NOMO-1 treated with dmso at 0.1 percent for 144 hours (cell line): ENCODE measurements at regions not wholly inside any gene's neighbourhood (a gene's known extent, or its start where the extent isn't known, plus 50 kb on each side); places are given as distances from the start of the nearest gene placed in this dataset.

Experiments
- DNase-seq: peaks from one replicate; lab custom pipeline; 2025; ENCODE audit not compliant: unreplicated experiment; lab: John Stamatoyannopoulos, UW

DNA sequence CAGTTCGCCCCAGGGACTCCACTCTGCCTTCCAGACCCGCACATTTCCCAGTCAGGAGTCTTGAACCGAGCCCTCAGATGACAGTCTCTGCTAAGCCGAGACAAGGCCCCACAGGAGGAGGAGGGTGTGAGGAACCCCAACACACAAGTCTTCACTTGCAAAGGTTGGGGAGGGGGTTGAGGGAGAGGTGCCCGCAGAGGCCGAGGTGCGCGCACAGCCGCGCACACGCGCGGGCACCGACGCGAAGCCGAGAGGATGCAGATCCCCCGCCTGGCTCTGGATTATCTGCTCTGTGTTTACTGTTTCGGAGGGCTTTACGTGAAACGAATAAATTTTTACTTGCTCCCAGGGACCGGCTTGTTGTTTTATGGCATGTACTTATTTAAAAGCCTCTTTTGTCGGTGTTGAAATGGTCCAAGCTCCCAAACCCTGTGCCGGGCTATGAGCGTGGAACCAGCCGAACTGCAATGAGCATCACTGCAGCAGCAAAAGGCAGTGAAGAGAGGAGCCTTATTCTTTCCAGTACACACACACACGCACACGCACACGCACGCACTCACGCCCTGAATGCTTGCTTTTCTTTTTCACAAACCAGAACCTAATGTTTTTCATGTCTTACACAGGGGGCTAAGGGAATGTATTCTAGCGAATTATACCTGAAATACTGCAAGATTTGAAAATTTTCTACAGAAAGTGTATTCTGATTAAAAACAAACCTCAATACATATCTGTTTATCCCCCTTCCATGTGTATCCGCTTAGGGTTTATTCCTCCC lies 297.7 kb downstream of the PARP8 start:
- no peak for DNase-seq

DNA sequence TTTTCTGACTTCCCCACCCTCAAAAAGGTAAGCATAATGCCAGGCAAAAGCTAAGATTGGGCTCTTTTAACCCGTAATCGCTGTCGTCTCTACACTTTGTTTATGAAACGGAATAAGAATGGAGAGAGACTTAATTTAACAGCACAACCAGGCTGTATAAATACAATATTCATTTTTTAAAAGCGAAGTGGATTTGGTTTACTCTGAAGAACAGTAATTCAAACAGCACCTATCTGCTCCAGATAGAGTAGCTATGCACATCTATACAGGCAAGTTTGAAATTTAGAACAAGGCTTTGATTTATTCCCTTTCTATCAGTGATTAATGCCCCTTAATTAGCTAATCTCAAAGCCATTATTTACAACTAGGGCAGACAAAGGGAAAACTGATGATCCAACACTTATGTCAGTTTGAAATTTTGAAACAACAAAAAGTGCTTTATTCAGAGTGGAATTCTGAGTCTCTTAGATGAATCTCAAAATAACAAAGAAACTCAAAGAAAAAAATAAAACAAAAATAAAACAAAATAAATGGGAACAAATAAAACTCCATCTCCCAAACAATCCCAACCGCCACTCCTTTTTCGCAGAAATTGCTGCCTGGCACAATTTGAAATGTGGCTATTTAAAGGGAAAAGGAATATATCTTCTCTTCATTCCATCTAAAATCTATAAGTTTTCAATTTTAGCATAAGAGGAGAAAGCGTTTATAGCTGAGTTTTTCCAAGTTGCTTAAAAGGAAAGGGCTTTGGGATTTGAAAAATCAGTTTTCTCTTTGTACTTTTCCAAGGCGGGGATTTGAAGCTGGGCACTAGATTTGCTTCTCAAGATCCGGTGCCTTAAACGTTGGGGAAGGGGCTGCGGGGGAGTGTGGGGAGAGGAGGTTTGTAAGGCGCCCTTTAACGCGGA lies 298.6 kb downstream of the PARP8 start:
- no peak for DNase-seq

DNA sequence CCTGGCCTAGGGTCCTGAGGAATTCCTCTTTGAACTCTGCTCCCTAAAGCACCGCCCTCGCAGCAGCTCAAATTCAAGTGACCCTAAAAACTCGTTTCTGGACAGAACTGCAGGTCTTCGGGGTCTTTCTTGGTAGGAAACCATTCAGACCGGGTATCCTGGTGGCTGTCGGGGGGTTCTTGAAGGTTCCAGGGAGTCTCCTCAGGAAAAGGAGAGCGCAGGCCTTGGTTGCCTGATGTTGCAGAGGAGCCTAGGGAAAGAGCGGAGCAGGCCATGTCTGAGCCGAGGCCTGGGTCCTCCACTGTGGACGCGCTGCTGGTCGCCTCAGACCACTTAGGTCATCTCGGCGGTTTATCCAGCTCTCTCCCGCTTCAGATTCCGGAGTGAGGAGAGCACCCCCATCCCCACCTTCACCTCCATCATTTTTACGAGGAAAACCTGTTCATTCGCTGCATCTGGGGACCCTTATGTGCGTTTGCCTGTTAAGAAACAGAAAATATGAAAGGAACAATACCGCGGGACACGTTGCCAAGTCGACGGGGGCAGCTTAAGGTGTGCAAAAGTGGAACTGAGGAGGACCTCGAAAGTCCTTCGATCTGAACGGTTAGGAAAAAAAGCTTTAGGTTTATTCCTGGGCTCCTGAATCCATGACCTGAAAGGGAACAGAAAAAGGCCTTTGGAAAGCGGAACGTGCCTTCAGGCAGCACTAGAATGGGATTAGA lies 299.4 kb downstream of the PARP8 start:
- no peak for DNase-seq

DNA sequence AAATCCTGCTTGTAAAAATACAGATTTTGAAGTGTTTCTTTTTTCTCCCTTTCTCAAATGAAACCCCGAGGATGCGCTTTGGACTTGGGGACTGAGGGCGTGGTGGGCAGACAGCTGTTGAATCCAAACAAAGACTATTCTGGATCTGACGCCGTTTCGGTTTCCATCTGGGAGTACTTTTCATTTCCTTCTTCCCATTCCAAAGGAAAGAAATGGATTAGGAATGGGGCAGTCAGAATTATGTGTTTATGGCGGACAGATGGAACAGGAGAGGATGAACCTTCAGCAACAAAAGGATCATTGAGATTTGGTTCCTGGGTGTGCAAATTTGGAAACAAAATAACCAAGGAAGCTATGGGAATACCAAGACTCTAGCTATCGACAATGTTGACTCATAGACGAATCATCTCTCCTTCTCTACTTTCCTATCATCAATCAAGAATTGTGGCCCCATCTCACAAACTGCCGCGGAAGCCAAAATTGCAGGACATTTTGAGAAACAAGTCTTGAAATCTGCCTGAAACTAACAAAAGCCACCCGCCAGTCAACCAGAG lies 300.6 kb downstream of the PARP8 start:
- DNase-seq, result no peak

DNA sequence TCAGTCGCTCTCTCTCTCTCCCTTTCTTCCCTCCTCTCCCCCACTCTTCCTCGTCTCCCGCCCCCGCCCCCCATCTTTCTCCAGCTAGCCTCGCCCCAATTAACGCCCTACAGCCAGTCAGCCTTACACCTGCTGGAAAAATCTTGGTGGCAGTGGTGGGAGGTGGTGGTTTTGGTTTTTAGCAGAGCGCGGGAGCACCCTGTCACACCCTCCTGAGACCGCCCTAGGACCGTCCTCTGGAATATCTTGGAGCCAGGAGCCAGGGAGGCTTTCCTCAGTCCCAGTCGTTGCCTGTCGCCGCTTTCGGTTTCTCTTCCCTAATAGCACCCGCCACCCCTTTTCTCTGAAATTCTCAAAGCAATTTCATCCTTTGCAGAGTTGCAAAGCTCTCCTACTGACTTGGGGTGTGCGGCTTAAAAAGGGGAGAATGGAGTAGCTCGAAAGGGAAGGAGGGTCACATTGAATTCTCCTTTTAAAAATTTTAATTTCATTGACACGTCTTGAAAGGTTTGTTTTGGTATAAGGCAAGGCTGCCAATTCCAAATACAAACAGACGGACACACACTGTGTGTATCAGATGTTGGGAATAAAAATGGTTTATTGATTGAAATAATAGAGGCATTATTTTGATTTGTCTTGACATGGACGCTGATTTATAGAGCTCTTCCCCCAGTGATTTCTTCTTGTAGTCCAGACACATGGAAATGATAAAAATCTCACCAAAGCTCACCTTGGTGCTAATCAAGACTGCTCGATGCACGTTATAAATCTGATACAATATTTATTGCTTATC lies 301.3 kb downstream of the PARP8 start:
- DNase-seq, result no peak

DNA sequence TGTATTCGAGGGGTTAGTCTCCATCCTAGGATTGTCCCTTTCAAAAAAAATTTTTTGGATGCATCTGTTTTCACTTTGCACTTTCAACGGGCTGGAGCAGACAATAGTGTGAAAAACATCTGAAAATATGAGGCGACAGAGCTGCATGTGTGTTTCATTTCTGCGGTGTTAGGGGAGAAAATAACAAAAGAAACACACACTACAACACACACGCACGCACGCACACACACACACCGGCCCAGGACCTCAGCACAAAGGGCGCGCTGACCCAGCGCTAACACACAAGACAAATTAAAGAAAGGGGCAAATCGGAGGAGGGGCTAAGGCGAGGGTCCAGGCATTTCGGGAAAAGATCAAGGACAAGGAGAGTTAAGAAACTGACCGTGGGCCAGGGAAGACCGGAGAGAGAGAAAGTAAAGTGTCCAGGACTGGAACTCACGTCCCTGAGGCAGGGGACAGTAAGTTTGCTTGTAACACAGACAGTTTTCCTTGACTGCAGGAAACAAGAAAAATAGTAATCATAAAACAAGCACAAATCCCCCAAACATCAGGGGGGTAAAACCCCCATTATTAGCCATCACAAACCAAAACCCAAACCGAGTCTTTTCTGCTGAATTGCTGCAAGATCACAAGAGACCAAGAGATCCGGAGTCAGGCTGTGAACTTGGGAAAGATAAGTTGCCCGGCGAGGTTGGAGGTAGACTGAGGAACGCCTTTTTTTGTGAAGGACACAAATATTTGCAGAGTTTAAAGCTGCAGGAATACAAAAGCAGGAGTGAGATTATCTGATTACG lies 302.1 kb downstream of the PARP8 start:
- no peak for DNase-seq

DNA sequence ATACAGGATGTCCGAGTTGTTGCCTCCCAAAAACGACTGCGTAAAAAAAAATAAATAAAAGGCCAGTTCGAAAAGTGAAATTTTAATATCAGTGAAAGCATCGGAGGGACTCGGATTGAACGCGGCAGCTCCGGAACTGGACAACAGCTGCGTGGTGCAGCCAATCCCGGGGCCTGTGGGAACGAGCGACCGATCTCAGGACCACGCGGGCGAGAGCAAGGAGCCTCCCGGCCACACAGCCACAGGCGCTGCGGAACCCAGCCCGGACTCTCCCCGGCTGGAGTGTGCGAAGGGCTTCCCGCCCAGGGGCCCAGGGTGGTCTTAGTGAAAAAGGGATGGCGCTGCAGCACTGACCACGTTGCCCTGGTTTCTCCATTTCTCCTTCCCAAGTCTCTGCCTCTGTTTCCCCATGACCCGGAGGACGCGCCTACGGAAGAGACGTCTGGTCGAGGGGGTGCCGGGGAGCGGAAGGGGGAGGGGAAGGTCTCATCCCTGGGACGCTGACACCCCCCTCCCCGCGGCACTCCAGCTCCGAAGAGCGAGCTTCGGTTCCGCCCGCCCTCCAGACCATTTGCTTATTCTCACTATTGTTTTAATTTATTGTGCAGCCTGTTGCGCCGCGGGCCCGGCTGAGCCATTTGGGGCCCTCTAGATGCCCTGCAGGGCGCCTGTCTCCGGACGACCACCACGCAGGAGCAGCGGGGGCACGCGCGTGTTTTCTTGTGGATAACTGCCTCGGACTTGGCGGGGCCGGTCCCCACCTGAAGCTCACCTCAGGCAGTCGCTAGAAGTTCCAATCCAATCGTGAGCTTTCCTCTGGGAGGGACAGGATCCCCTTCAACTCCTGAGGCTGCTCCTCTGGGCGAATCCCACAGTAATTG lies 303.0 kb downstream of the PARP8 start:
- DNase-seq, result no peak

DNA sequence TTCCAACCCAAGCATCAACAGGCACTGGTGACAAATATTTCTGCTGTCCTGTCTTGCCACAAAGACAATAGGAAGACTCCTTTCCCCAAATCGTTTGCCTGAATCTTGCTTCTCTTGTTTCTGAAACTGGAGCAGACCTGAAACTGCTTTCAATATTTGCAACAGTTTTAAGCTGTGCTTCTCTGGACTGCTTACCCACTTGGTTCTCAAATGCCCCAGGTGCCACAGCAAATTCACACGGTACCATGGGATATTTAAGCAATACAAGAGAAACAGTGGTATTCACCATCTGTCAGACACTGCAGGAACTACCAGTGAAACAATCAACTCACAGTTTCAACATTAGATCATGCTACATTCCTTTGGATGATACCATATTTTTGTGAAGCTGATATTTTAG lies 309.4 kb downstream of the PARP8 start:
- no peak for DNase-seq

DNA sequence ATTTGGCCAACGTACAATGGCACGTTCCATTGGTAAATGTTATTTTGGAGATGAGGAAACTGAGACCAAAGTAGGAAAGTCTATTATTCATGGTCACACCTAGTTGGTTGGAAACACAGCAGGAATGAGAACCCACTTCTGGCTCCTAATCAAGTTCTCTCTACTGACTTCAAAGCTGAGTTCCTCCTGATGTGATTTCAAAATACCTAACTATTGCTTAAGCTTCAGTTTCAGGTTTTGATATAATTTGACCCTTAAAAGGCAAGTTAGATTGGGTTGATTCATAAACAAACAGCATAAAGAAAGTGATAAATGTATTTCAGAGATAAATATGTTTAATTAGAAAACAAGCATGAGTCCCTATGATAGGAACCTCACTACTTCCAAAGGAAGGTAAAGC lies 312.5 kb downstream of the PARP8 start:
- DNase-seq, result no peak

DNA sequence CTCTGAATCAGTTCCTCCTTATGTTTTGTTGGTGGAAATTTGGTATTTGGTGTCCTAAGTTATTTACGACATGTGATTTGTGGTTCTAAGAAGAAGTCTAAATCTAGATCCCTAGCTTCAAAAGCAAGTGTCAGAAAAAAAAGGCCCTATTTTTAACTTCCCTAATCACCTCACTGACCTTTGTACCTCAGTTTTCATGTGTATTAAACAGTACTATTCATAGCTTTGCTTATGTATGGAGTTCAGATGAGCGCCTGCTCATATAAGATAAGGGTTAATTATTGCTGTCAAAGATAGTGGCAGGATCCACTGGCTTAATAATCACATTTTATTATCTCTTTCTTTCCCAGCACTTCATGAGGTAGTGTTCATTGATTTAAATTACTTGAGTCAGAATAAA lies 318.2 kb downstream of the PARP8 start:
- DNase-seq, result no peak

DNA sequence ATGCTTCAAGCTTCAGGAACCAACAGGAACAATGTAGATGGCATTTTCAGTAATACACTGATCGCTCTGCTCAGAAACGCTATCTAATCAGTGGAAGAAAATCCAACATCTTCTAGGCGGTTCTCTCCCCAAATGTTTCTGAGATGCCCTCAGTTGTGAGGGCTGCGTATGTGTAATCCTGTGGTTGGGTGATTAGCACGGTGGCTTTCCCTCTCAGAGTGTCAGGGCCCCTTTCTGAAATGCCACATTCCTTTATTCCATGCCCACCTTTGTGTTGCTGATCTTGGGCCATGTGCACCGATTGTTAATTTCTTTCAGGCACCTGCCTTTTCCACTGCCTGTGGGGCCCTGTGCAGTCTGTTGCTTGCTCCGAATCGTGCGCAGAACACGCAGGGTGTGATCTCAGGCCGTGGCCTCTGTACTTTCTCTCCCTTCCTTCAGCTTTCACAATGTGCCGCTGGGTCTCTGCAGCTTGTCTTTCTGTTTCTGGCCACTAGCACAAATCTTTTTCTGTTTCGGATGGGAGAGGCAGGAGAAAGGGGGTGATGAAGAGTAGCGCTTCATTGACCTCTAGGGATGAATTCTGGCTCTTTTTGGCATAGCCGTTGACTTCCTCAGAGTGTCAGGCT lies 324.0 kb downstream of the PARP8 start:
- DNase-seq, result no peak

DNA sequence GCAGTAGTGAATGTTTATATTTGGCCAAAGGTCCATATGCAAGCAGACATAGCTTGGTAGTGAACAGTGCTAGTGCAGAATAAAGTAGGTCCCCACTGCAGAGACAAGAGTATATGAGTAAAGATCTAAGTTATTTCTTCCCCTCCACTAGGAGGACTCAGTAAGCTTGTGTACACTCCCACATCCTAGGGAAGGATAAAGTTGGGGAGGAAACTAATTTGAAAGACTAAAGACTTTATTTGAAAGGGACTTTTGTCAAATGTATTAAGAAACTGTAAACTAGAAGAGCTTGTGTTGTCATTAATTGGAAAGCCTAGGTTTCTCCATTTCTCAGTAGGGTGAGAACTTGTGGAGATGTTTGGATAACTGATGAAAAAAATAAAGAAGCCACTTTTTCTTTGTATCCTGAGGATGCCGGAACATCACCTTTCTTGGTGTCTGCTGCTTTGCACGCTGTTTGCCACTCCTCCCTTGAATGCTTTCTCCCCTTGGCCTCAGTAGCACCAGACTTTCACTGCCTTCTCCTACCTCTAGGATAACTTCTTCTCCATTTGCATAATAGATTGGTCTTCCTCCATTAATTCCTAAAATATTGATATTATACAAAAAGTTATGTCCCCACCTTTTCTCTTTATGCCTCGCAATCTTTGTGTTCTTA lies 329.0 kb downstream of the PARP8 start:
- DNase-seq, result no peak

DNA sequence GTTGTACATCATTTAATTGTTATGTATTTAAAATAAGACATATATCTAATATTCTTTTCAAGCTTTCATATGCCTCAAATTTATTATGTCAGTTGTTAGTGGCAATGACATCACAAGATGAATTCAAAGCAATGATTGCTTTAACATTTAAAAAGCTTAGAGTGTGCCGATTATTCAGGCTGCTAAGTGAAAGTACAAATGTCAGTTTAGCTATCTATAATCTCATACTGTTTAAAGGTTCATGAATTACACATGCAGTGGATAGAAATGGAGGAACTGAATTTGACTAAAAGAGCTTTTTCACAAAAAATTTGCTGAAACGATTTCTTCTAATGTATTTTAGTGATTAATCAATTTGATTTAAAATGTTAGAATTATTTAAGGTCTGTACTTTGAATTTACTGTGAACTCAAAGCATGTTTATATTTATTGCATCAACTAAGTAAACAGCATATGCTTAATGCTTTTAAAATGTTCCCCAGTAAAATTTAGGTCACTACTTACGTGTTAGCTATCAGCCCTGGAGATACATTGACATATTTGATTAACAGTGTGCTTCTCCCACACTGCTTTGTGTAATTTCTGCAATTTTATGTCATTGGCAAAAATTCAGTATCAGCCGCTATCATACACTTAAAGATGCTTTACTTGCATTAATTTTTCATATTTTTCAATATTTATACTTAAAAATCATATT lies 334.9 kb downstream of the PARP8 start:
- no peak for DNase-seq

DNA sequence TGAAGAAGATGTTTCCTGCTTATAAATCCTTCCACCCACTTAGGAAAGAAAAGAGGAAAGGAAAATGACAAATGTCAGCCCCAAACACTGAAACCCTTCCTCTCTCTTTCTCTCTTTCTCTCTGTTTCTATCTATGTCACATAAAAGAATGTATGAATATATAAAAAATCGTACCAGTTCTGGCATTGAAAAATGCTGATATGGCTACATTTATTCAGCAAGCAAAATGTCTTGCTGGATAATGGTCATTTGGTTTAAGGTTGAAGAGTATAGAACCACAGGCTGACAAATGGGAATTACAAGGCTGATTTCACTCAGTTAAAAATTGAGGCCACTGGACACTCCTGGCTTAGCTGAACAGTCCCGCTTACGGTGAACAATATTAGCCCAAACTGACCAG lies 335.9 kb downstream of the PARP8 start:
- no peak for DNase-seq

DNA sequence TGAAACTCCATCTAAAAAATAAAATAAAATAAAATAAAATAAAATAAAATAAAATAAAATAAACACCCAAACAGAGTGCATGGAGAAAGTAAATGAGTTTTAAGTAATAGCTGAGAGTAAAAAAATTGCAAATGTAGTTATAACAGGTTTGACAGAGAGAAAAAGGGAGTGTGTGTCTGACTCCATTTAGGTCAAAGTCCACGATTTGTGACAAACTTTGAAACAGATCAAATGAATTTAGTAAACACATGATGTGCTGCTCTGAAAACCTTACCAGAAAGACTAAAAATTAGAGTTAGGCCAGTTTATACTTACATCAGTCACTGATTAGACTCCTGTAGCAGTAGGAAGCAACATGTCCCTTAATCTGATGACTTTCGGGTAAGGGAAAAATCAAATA lies 346.6 kb downstream of the PARP8 start:
- DNase-seq, result no peak

DNA sequence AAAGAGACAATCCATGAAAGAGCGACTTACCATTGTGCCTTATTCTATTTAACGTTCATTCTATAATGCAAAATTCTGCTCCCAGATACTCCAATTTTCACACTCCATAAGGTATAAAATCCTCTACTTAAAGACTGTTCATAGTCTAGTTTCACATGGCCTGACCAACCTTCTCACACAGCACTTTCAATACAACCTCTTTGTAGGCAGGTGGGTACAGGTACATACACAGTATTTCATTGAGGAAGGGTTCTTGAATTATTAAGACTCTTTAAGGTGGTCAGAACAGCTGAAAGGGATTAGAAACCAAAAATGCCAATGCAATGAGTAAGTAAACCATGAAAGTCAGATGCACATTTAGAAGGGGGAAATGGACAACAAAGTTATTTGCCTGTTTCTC lies 352.0 kb downstream of the PARP8 start:
- no peak for DNase-seq

DNA sequence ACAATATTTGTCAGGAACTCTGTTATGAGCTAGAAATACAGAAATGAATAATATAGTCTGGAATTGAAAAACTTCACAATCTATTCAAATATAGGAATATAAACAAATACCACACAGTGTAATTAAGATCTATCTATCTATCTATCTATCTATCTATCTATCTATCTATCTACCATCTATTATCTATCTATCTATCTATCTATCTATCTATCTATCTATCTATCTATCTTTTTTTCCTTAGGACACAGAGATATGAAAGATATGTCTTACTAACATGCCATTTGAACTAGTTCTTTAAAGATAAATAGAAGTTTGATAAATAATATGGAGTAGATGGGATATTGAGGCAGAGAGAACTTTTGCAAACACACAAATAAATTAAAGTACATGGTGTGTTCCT lies 357.8 kb downstream of the PARP8 start:
- no peak for DNase-seq
